K562 (cell line): ENCODE measurements at regions not wholly inside any gene's neighbourhood (a gene's known extent, or its start where the extent isn't known, plus 50 kb on each side); places are given as distances from the start of the nearest gene placed in this dataset.

ENCODE experiments used
- ATAC-seq: fragments of 200-7000 bp; cut with Tn5 transposase; 3 replicates; pipeline ENCODE4 v1.9.1; 2020; ENCODE audit warnings: moderate library complexity
- BruUV-seq: library from RNA; stranded (reverse); fragments of 400-500 nt; replicated peaks from 2 replicates; lab custom pipeline; 2021; lab: Mats Ljungman, UMichigan
- CTCF ChIA-PET: fragments of 300-600 bp; formaldehyde crosslinking; extraction: SDS; loops from one replicate; lab custom pipeline; 2021; ENCODE audit warnings: low intra/inter-chr PET ratio; lab: Yijun Ruan, JAX
- POLR2A ChIA-PET: fragments of 300-600, 350-650 bp; sonication (Branson Sonifier 250); formaldehyde crosslinking; extraction: SDS; loops from one replicate; lab custom pipeline; 2021; ENCODE audit warnings: antibody characterized with exemption, inconsistent platforms; lab: Yijun Ruan, JAX
- DNase-seq, 4 experiments: peaks; one replicate each; pipeline versions ENCODE4 v3.0.0 to v3.0.0-alpha.2; 2011 to 2018; ENCODE audit warnings: low spot score in 3 of 4, mixed read lengths in 3 of 4; ENCODE audit errors: extremely low read depth in 1 of 4
- FAIRE-seq: peaks from 2 replicates; lab custom pipeline; 2011; peaks lifted over from hg19 to GRCh38; lab: Jason Lieb, UNC
- H2AFZ ChIP-seq: 2 replicates; pipeline ENCODE4 v1.6.0; 2011; ENCODE audit warnings: low read depth, low read length, control low read depth, inconsistent platforms
- H3K27ac ChIP-seq: fragments of 200-600 bp; 3 replicates; pipeline ENCODE4 v1.8.0; 2011; ENCODE audit warnings: low read depth, mild to moderate bottlenecking, control low read depth, inconsistent platforms, low read length, moderate library complexity, mixed read lengths; ENCODE audit errors: extremely low read depth
- H3K27me3 ChIP-seq, 2 experiments: fragments of 300-600 bp in 1 of 2; 2 replicates in 1 of 2; 3 replicates in 1 of 2; pipeline versions ENCODE4 v1.6.0 to v1.8.0; 2011; ENCODE audit warnings: inconsistent platforms in 2 of 2, low read length in 2 of 2, mild to moderate bottlenecking in 1 of 2, mixed read lengths in 1 of 2, moderate library complexity in 1 of 2; ENCODE audit not compliant: control insufficient read depth in 2 of 2, insufficient read depth in 2 of 2
- H3K36me3 ChIP-seq: fragments of 300-600 bp; 3 replicates; pipeline ENCODE4 v1.8.0; 2011; ENCODE audit warnings: mild to moderate bottlenecking, low read length, inconsistent platforms; ENCODE audit not compliant: control insufficient read depth, insufficient read depth
- H3K4me1 ChIP-seq, 2 experiments: fragments of 200-600 bp in 1 of 2; replicated peaks in 1 of 2; 2 replicates in 1 of 2; 3 replicates in 1 of 2; pipeline versions ENCODE4 v1.5.1 to v1.8.0; 2011; ENCODE audit warnings: inconsistent platforms in 2 of 2, low read length in 2 of 2, mild to moderate bottlenecking in 1 of 2, mixed read lengths in 1 of 2, moderate library complexity in 1 of 2; ENCODE audit not compliant: control insufficient read depth in 2 of 2, insufficient read depth in 2 of 2
- H3K4me2 ChIP-seq: 2 replicates; pipeline ENCODE4 v1.6.1; 2011; ENCODE audit warnings: low read length, control low read depth, inconsistent platforms, mixed read lengths; ENCODE audit not compliant: insufficient read depth
- H3K4me3 ChIP-seq: fragments of 200-600 bp; sonication (generic), shearing (Covaris generic); 2 replicates; pipeline ENCODE4 v1.5.1; 2016; ENCODE audit warnings: control low read depth, inconsistent platforms
- H3K79me2 ChIP-seq: fragments of 200-600 bp; 3 replicates; pipeline ENCODE4 v1.8.0; 2011; ENCODE audit warnings: low read length, inconsistent platforms; ENCODE audit not compliant: control insufficient read depth, insufficient read depth
- H3K9ac ChIP-seq, 2 experiments: 2 replicates each; pipeline versions ENCODE4 v1.6.0 to v1.6.1; 2011; ENCODE audit warnings: low read depth in 2 of 2, low read length in 2 of 2, control low read depth in 1 of 2, inconsistent platforms in 1 of 2, mild to moderate bottlenecking in 1 of 2, mixed read lengths in 1 of 2; ENCODE audit not compliant: insufficient read depth in 1 of 2
- H3K9me1 ChIP-seq: one replicate; pipeline ENCODE4 v1.6.0; 2011; ENCODE audit warnings: inconsistent platforms, mild to moderate bottlenecking, low read length, moderate library complexity; ENCODE audit not compliant: control insufficient read depth, insufficient read depth
- H3K9me3 ChIP-seq: replicated peaks from 2 replicates; pipeline ENCODE4 v1.5.1; 2011; ENCODE audit warnings: low read depth, low read length, inconsistent platforms; ENCODE audit not compliant: control insufficient read depth, insufficient read depth
- H4K20me1 ChIP-seq: replicated peaks from 2 replicates; pipeline ENCODE4 v1.6.1; 2011; ENCODE audit warnings: low read length, inconsistent platforms, mixed read lengths; ENCODE audit not compliant: control insufficient read depth, insufficient read depth
- CHD4 ChIP-seq: fragments of 200-600 bp; sonication (generic); IDR thresholded peaks from 3 replicates; pipeline ENCODE4 v1.6.1; 2012; ENCODE audit warnings: low read depth, mild to moderate bottlenecking, mixed read lengths, low read length, inconsistent platforms; ENCODE audit not compliant: insufficient read depth, insufficient replicate concordance, poor library complexity, severe bottlenecking
- GTF2A2 ChIP-seq: IDR thresholded peaks from 2 replicates; pipeline ENCODE4 v1.6.1; 2016; ENCODE audit warnings: mild to moderate bottlenecking, missing genetic modification characterization, missing compliant biosample characterization
- HDAC2 ChIP-seq: fragments of 450-650 bp; IDR thresholded peaks from 2 replicates; pipeline ENCODE4 v1.6.1; 2016; ENCODE audit warnings: mild to moderate bottlenecking
- HDAC8 ChIP-seq: fragments of 450-650 bp; IDR thresholded peaks from 2 replicates; pipeline ENCODE4 v1.6.1; 2016; ENCODE audit warnings: mild to moderate bottlenecking, missing genetic modification characterization, moderate library complexity, missing compliant biosample characterization
- KAT2B ChIP-seq: IDR thresholded peaks from one replicate; pipeline ENCODE4 v1.6.1; 2012; ENCODE audit warnings: low read depth, mild to moderate bottlenecking, control low read depth, inconsistent platforms, low read length, moderate library complexity
- NONO ChIP-seq, 2 experiments: fragments of 200-400 bp in 1 of 2; fragments of 450-650 bp in 1 of 2; formaldehyde crosslinking in 1 of 2; IDR thresholded peaks; 2 replicates each; pipeline ENCODE4 v1.6.1; 2017; ENCODE audit warnings: low read depth in 2 of 2, mild to moderate bottlenecking in 2 of 2, moderate library complexity in 2 of 2, low read length in 1 of 2
- NR2C1 ChIP-seq, 2 experiments: fragments of 450-650 bp; IDR thresholded peaks; 2 replicates each; pipeline ENCODE4 v1.6.1; 2017; ENCODE audit warnings: mild to moderate bottlenecking in 2 of 2, antibody characterized with exemption in 1 of 2, inconsistent platforms in 1 of 2, missing compliant biosample characterization in 1 of 2, missing genetic modification characterization in 1 of 2
- RREB1 ChIP-seq: fragments of 250-450 bp; sonication (Bioruptor Pico); IDR thresholded peaks from 2 replicates; pipeline ENCODE4 v1.4.0; 2020
- SLC30A9 ChIP-seq: fragments of 250-450 bp; sonication (Bioruptor Pico); IDR thresholded peaks from 2 replicates; pipeline ENCODE4 v1.8.0; 2022; ENCODE audit warnings: mild to moderate bottlenecking, moderate library complexity
- TGIF2 ChIP-seq: sonication (generic); formaldehyde crosslinking; IDR thresholded peaks from 2 replicates; pipeline ENCODE4 v1.8.1; 2022; ENCODE audit warnings: mild to moderate bottlenecking, missing genetic modification reagents, moderate library complexity
- ZNF384 ChIP-seq: IDR thresholded peaks from 2 replicates; pipeline ENCODE4 v1.6.1; 2012; ENCODE audit warnings: low read depth, low read length, improper control_type of control experiment
- ZNF57 ChIP-seq: fragments of 450-650 bp; formaldehyde crosslinking; IDR thresholded peaks from 2 replicates; pipeline ENCODE4 v1.4.0; 2020; ENCODE audit warnings: mild to moderate bottlenecking, moderate library complexity
- ZNF586 ChIP-seq: fragments of 450-650 bp; formaldehyde crosslinking; conservative IDR thresholded peaks from 2 replicates; pipeline ENCODE4 v1.4.0; 2020; ENCODE audit warnings: mild to moderate bottlenecking, moderate library complexity
- ZNF717 ChIP-seq: fragments of 250-450 bp; sonication (Bioruptor Pico); IDR thresholded peaks from 2 replicates; pipeline ENCODE4 v1.5.0; 2021
- ZNF778 ChIP-seq: fragments of 450-650 bp; formaldehyde crosslinking; IDR thresholded peaks from 2 replicates; pipeline ENCODE4 v1.4.0; 2020; ENCODE audit warnings: mild to moderate bottlenecking, moderate library complexity
- WGBS: fragments of 100-300 bp; shearing (Covaris generic); methylation state at CpG from one replicate; pipeline ENCODE4 v1.1.6; 2016; ENCODE audit warnings: low coverage, mixed read lengths; ENCODE audit not compliant: insufficient coverage; ENCODE audit errors: missing lambda C conversion rate; 5-methylcytosine and 5-hydroxymethylcytosine counted together
- in situ Hi-C: fragments of 300-500 bp; cut with MboI; formaldehyde crosslinking; loops from 4 replicates; pipeline ENCODE4 v1.15.0; 2018; ENCODE audit warnings: inconsistent platforms, mixed read lengths
- intact Hi-C: fragments of 100-400 bp; cut with micrococcal nuclease; formaldehyde crosslinking; loops from 2 replicates; pipeline ENCODE4 v1.14.2; 2022
- TF ChIP-seq, protein P1 (sequence below): sonication (generic); formaldehyde crosslinking; IDR thresholded peaks from 2 replicates; pipeline ENCODE4 v1.8.0; 2022; ENCODE audit warnings: missing genetic modification reagents, mild to moderate bottlenecking, borderline replicate concordance

DNA sequence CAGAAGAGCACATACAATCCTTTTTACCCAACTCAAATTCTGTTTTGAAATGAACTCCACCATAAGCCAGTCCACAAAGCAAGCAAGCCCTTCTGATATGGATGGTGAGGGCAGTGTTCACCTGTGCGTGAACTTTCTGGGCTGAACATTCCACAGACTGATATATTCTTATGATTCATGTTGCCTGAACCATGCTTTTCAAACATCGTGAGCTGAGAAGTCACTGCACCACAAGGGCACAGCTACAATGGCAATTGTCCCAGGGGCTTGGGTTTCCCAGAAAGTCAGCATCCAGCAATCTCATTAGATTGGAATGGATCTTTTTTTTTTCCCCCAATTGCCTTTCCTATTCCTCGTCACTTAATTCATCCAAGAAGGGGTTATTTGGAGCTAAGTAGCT lies 86.9 kb upstream of the ZNF438 start:
- POLR2A ChIA-PET, result interaction anchor here (0.6 to 1.4 kb wide), 3 partner anchors 12 to 373 kb away, joined by 3 to 5 read pairs (median 3); no protein-coding TSS in a partner anchor
- WGBS, result 9% methylated on average over 3 of the region's 3 CpGs

More for the DNA sequence above, 86.9 kb upstream of the ZNF438 start:
- H4K20me1 ChIP-seq, result no peaks in the 10 kb centered on the region
- H3K4me3 ChIP-seq, result no peak overlapping the region
- no peak for ATAC-seq
- CTCF ChIA-PET, result no interaction called here
- BruUV-seq, result no TSS peak
- no peak overlapping the region for H3K27ac ChIP-seq
- TF ChIP-seq ZNF717 (CRISPR knock-in tag) (no peak), ZNF57 (CRISPR knock-in tag) (no peak), NR2C1 (IDR thresholded peaks at IDR 0.05) (no peak), NR2C1 (tag; IDR thresholded peaks at IDR 0.05) (no peak), CHD4 (no peak), HDAC2 (no peak), RREB1 (CRISPR knock-in tag) (no peak), ZNF586 (CRISPR knock-in tag) (no peak), ZNF384 (no peak), NONO (IDR thresholded peaks at IDR 0.05; ENCODE audit: low read depth in 2 of 2, low read length in 1 of 2) (no peak), HDAC8 (tag) (no peak), TGIF2 (no peak), GTF2A2 (tag) (no peak), KAT2B (no peak), SLC30A9 (CRISPR knock-in tag) (no peak), ZNF778 (CRISPR knock-in tag) (no peak)
- TF ChIP-seq, protein P1, sequence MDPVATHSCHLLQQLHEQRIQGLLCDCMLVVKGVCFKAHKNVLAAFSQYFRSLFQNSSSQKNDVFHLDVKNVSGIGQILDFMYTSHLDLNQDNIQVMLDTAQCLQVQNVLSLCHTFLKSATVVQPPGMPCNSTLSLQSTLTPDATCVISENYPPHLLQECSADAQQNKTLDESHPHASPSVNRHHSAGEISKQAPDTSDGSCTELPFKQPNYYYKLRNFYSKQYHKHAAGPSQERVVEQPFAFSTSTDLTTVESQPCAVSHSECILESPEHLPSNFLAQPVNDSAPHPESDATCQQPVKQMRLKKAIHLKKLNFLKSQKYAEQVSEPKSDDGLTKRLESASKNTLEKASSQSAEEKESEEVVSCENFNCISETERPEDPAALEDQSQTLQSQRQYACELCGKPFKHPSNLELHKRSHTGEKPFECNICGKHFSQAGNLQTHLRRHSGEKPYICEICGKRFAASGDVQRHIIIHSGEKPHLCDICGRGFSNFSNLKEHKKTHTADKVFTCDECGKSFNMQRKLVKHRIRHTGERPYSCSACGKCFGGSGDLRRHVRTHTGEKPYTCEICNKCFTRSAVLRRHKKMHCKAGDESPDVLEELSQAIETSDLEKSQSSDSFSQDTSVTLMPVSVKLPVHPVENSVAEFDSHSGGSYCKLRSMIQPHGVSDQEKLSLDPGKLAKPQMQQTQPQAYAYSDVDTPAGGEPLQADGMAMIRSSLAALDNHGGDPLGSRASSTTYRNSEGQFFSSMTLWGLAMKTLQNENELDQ, result no peak
- no peak for DNase-seq
- no peak overlapping the region for H2AFZ ChIP-seq
- no peaks in the 10 kb centered on the region for H3K9me1 ChIP-seq
- no peaks in the 10 kb centered on the region for H3K9me3 ChIP-seq
- H3K36me3 ChIP-seq, result no peaks in the 10 kb centered on the region
- no peak for FAIRE-seq
- peaks cover 0 to 13% of the 10 kb centered on the region in 2 experiments; a peak in 3 of 5 replicates for H3K27me3 ChIP-seq
- in situ Hi-C loops, result no loop called here
- H3K9ac ChIP-seq, result no peak overlapping the region
- no peak overlapping the region for H3K4me2 ChIP-seq
- no peaks in the 10 kb centered on the region for H3K4me1 ChIP-seq
- intact Hi-C loops, result no loop called here
- no peaks in the 10 kb centered on the region for H3K79me2 ChIP-seq
